Adrenal gland (tissue), 9 donors: ENCODE measurements at regions not wholly inside any gene's neighbourhood (a gene's known extent, or its start where the extent isn't known, plus 50 kb on each side); places are given as distances from the start of the nearest gene placed in this dataset.

Source experiments
- DNase-seq, 7 donors: peaks; one replicate each; pipeline ENCODE4 v3.0.0-alpha.2; 2019 to 2020
- H3K27ac ChIP-seq, 5 donors: fragments of 200-600 bp; sonication (generic) in 4 of 5; 1 replicate in 3 of 5; 2 replicates in 2 of 5; pipeline versions ENCODE4 v1.5.1 to v1.8.0; 2016 to 2020; ENCODE audit warnings: mild to moderate bottlenecking in 1 of 5
- H3K27me3 ChIP-seq: fragments of 200-600 bp; 2 replicates; pipeline ENCODE4 v1.8.0; 2021
- H3K36me3 ChIP-seq, 2 donors: fragments of 200-600 bp; replicated peaks in 1 of 2; 1 replicate in 1 of 2; 2 replicates in 1 of 2; pipeline versions ENCODE4 v1.5.1 to v1.8.0; 2018 to 2022
- H3K4me1 ChIP-seq, 2 donors: fragments of 200-600 bp; replicated peaks in 1 of 2; 1 replicate in 1 of 2; 2 replicates in 1 of 2; pipeline versions ENCODE4 v1.5.1 to v1.8.0; 2018 to 2021
- H3K4me3 ChIP-seq, 4 donors: fragments of 200-600 bp; sonication (generic) in 3 of 4; one replicate each; pipeline ENCODE4 v1.5.1; 2016 to 2018
- H3K9me3 ChIP-seq, 3 donors: fragments of 200-600 bp; sonication (generic) in 1 of 3; replicated peaks in 1 of 3; 1 replicate in 2 of 3; 2 replicates in 1 of 3; pipeline versions ENCODE4 v1.5.1 to v1.8.0; 2016 to 2021
- POLR2A ChIP-seq, 2 donors: fragments of 450-650 bp; IDR thresholded peaks; one replicate each; pipeline ENCODE4 v1.6.1; 2017; ENCODE audit warnings: antibody characterized with exemption in 2 of 2, mild to moderate bottlenecking in 2 of 2, moderate library complexity in 1 of 2
- WGBS, 4 donors: extraction: QIAGEN DNeasy Blood & Tissue Kit in 2 of 4; methylation state at CpG; one replicate each; pipeline versions ENCODE4 v1.1.5 to v1.1.7; 2013 to 2017; 5-methylcytosine and 5-hydroxymethylcytosine counted together
- intact Hi-C, 2 donors: fragments of 100-400 bp; cut with DNase I; formaldehyde crosslinking; loops; one replicate each; pipeline versions ENCODE4 v1.14.1 to v1.15.0; 2022 to 2023
- TF ChIP-seq, protein P1 (sequence below), 6 experiments: fragments of 450-650 bp in 4 of 6; fragments of 200-600 bp in 2 of 6; sonication (generic) in 1 of 6; IDR thresholded peaks; 1 replicate in 5 of 6; 2 replicates in 1 of 6; pipeline versions ENCODE4 v1.5.1 to v1.8.0; 2016 to 2021; ENCODE audit warnings: antibody characterized with exemption in 6 of 6, mild to moderate bottlenecking in 2 of 6, moderate library complexity in 1 of 6
- donor health status: healthy with polysubstance abuse.
- donor health status: Bipolar disorder and iron deficiency.
- donor health status: DM: yes; HTN: yes; CAD: no.
- donor health status: DM: no; HTN: no; CAD: no.
- donor health status: DM: no; HTN: no; CAD: no.

DNA sequence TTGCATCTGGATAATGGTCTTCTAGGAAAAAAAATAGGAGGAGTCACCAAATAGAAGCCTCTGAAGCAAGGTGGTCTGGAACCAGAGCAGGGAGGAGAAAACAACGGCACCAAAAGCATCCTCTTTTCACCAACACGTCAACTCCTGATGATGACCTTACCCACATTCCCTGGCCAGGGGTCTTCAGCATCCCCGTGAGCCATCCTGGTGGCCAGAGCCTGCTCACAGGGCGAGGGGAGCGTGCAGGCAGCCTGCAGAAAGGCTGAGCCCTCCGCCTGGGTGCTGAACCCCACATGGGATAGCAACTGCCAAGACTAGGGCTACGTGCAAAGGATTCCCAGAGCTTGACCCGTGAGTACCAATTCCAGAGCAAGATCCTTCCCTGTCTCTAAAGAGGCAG, 191.0 kb downstream of the NDUFA10 start:
- 93 to 98% (median 94%) methylated on average over 6 to 8 of the region's 8 CpGs for WGBS, 4 donors
- Histone ChIP-seq H3K36me3 (no peaks in the 10 kb centered on the region), H3K27me3 (no peaks in the 10 kb centered on the region), H3K27ac (no peak overlapping the region), H3K9me3 (no peaks in the 10 kb centered on the region), H3K4me1 (no peaks in the 10 kb centered on the region), H3K4me3 (no peak overlapping the region)
- DNase-seq = peak in 3 of 7 donors; percentile 8 to 43 (median 9)
- intact Hi-C loops = no loop called here
- TF ChIP-seq POLR2A (IDR thresholded peaks at IDR 0.05) = no peak
- TF ChIP-seq, protein P1, sequence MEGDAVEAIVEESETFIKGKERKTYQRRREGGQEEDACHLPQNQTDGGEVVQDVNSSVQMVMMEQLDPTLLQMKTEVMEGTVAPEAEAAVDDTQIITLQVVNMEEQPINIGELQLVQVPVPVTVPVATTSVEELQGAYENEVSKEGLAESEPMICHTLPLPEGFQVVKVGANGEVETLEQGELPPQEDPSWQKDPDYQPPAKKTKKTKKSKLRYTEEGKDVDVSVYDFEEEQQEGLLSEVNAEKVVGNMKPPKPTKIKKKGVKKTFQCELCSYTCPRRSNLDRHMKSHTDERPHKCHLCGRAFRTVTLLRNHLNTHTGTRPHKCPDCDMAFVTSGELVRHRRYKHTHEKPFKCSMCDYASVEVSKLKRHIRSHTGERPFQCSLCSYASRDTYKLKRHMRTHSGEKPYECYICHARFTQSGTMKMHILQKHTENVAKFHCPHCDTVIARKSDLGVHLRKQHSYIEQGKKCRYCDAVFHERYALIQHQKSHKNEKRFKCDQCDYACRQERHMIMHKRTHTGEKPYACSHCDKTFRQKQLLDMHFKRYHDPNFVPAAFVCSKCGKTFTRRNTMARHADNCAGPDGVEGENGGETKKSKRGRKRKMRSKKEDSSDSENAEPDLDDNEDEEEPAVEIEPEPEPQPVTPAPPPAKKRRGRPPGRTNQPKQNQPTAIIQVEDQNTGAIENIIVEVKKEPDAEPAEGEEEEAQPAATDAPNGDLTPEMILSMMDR (IDR thresholded peaks at IDR 0.05) = no peak

DNA sequence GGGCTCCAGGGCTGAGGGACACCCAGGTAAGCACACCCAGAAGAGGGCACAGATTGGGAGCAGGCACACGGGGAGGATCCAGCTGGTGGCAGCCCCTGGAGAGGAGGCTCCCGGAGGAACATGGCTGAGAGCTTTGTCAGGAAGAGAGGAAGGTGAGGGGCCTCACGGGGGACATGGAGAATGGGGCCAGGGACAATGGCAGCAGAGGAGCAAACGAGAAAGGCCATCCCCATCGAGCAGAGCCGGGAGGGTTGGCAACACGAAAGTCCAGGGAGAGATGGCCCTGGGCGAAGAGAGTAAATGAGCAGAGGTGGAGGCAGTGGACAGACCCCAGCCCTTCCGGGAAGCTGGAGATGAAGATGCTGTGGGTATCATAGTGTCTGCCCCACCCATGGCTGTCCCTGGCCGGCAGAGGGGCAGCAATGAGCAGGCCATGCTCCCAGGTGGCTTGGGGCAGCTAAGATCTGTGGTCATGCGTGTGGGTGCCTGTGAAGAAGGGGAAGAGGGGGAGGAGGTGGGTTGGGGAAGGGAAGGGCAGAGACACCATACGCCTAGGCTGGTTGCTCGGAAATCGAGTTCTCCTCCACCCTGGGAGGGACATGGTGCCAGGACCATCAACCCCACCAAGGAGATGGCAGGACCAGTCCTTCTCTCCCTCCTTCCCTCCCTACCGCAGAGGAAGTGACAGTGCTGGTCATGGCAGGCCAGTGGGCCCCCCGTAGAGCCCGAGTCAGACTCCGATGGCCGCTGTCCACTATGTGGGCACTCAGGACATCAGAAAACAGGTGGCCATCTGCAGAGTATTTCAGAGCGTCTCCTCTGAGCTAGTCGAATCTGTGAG, 191.7 kb downstream of the NDUFA10 start:
- Histone ChIP-seq H3K27me3 (no peaks in the 10 kb centered on the region), H3K9me3 (no peaks in the 10 kb centered on the region), H3K36me3 (no peaks in the 10 kb centered on the region), H3K4me1 (no peaks in the 10 kb centered on the region), H3K27ac (no peak overlapping the region), H3K4me3 (no peak overlapping the region)
- intact Hi-C loops = no loop called here
- TF ChIP-seq, protein P1 (IDR thresholded peaks at IDR 0.05) = no peak
- TF ChIP-seq POLR2A (IDR thresholded peaks at IDR 0.05) = no peak
- WGBS, 4 donors = 85 to 92% (median 90%) methylated on average over 20 to 21 of the region's 21 CpGs
- peak in 2 of 7 donors; percentile 8 to 34 for DNase-seq

DNA sequence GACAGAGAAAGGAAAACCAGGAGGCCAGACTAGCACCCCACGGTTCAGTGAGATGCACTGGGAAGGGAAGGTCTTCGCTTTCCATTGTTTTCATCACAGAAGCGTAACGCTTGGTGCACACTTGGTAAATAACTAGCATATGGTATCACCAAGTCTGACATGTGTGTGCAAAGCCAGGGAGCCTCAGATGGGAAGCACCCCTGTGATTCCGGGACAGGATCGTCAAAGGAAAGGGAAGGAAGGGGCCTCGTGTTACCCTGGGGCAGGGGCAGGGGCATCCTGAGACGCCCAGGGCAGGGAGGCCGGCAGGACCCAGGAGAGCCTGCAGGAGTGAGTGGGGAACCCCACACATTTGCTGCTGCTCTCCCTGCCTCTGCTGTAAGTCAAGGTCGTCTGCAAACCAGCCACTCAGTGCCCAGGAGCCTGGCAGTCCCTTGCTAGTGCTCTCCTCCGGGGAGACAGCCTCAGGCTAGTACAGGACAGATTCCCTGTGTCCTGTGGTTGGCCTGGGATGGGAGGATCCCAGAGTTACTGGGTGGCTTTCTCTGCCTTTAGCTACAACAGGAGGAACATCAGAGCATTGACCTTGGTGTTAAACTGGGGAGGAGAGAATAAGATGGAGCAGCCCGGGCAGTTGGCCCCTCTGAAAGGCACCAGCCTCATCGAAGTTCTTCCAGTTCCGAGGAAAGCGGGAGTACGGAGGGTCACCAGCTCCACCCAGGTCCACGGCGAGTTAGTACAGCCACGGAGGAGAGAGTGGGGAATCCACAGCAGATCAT, 192.5 kb downstream of the NDUFA10 start:
- Histone ChIP-seq H3K27ac (no peak overlapping the region), H3K27me3 (no peaks in the 10 kb centered on the region), H3K36me3 (no peaks in the 10 kb centered on the region), H3K4me1 (no peaks in the 10 kb centered on the region), H3K4me3 (no peak overlapping the region), H3K9me3 (no peaks in the 10 kb centered on the region)
- TF ChIP-seq, protein P1 (IDR thresholded peaks at IDR 0.05) = no peak
- no peak for TF ChIP-seq POLR2A (IDR thresholded peaks at IDR 0.05)
- intact Hi-C loops = no loop called here
- DNase-seq = peak in 3 of 7 donors; percentile 13 to 36 (median 13)
- WGBS, 4 donors = 75 to 84% (median 81%) methylated on average over 17 to 19 of the region's 19 CpGs

DNA sequence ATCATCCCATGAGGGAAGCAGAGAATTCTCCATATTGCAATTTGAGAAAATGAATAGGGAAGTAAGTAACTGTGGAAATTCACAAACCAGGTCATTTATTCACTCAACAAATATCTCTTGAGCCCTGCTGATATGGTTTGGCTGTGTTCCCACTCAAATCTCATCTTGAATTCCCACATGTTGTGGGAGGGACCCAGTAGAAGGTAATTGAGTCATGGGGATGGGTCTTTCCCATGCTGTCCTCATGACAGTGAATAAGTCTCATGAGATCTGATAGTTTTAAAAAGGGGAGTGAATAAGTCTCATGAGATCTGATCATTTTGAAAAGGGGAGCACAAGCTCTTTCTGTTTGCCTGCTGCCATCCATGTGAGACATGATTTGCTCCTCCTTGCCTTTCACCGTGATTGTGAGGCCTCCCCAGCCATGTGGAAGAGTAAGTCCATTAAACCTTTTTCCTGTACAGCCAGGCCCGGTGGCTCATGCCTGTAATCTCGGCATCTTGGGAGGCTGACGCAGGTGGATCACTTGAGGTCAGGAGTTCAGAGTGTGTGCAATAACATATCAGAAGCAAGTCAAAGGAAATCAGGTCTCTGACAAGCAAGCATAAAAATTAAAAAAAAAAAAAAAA, 193.2 kb downstream of the NDUFA10 start:
- no peak for TF ChIP-seq POLR2A (IDR thresholded peaks at IDR 0.05)
- TF ChIP-seq, protein P1 (IDR thresholded peaks at IDR 0.05) = no peak
- peak in 1 of 7 donors; percentile 27 for DNase-seq
- H3K36me3 ChIP-seq = no peaks in the 10 kb centered on the region
- H3K27ac ChIP-seq = no peak overlapping the region
- no peaks in the 10 kb centered on the region for H3K9me3 ChIP-seq
- intact Hi-C loops = no loop called here
- no peaks in the 10 kb centered on the region for H3K27me3 ChIP-seq
- no peak overlapping the region for H3K4me3 ChIP-seq
- WGBS, 4 donors = 77 to 91% (median 86%) methylated on average over 4 of the region's 4 CpGs
- H3K4me1 ChIP-seq = no peaks in the 10 kb centered on the region
